NCI-H1092 treated with DMSO at 0.1 percent for 48 hours (cell line): ENCODE measurements at regions not wholly inside any gene's neighbourhood (a gene's known extent, or its start where the extent isn't known, plus 50 kb on each side); places are given as distances from the start of the nearest gene placed in this dataset.

Experiments used
- DNase-seq: peaks from one replicate; lab custom pipeline; 2025; lab: John Stamatoyannopoulos, UW

- DNase-seq: no peak
Observed at GRCh38 chr2:2828774-2829368, 497.8 kb upstream of the MYT1L start.

- no peak for DNase-seq
Observed at GRCh38 chr2:2827761-2828221, 496.7 kb upstream of the MYT1L start.

- DNase-seq: no peak
Observed at GRCh38 chr2:2827046-2827636, 496.1 kb upstream of the MYT1L start.

GRCh38 chr2:2826621-2827020 lies 495.5 kb upstream of the MYT1L start:
- DNase-seq: no peak

- no peak for DNase-seq
Observed at GRCh38 chr2:2826209-2826551, 495.1 kb upstream of the MYT1L start.

GRCh38 chr2:2825516-2826208 lies 494.6 kb upstream of the MYT1L start:
- DNase-seq: no peak

GRCh38 chr2:2825062-2825461 lies 494.0 kb upstream of the MYT1L start:
- DNase-seq: no peak

- no peak for DNase-seq
Observed at GRCh38 chr2:2824588-2824987, 493.5 kb upstream of the MYT1L start.

- no peak for DNase-seq
Observed at GRCh38 chr2:2823061-2823753, 492.1 kb upstream of the MYT1L start.

GRCh38 chr2:2822143-2822542 lies 491.1 kb upstream of the MYT1L start:
- DNase-seq: no peak

- no peak for DNase-seq
Observed at GRCh38 chr2:2812648-2813047, 481.6 kb upstream of the MYT1L start.

GRCh38 chr2:2812117-2812516 lies 481.0 kb upstream of the MYT1L start:
- DNase-seq: no peak

GRCh38 chr2:2810504-2810903 lies 479.4 kb upstream of the MYT1L start:
- DNase-seq: no peak

- no peak for DNase-seq
Observed at GRCh38 chr2:2809771-2810170, 478.7 kb upstream of the MYT1L start.

GRCh38 chr2:2808551-2809058 lies 477.5 kb upstream of the MYT1L start:
- DNase-seq: no peak

- DNase-seq: no peak
Observed at GRCh38 chr2:2806711-2807110, 475.6 kb upstream of the MYT1L start.

GRCh38 chr2:2805263-2805662 lies 474.2 kb upstream of the MYT1L start:
- DNase-seq: no peak

- no peak for DNase-seq
Observed at GRCh38 chr2:2804528-2804927, 473.5 kb upstream of the MYT1L start.

- no peak for DNase-seq
Observed at GRCh38 chr2:2801458-2801857, 470.4 kb upstream of the MYT1L start.

- no peak for DNase-seq
Observed at GRCh38 chr2:2800697-2801096, 469.6 kb upstream of the MYT1L start.

- DNase-seq: no peak
Observed at GRCh38 chr2:2800001-2800400, 468.9 kb upstream of the MYT1L start.

GRCh38 chr2:2799151-2799697 lies 468.1 kb upstream of the MYT1L start:
- no peak for DNase-seq

GRCh38 chr2:2798337-2798736 lies 467.3 kb upstream of the MYT1L start:
- DNase-seq: no peak
